Small intestine (tissue), 7 donors: ENCODE measurements at regions not wholly inside any gene's neighbourhood (a gene's known extent, or its start where the extent isn't known, plus 50 kb on each side); places are given as distances from the start of the nearest gene placed in this dataset.
"Not testable (repeated sequence)": the region's sequence is repeated elsewhere in the genome, so short reads cannot be mapped to it uniquely, and the experiment has no call there.

ENCODE experiments used
- DNase-seq, 2 donors: peaks; one replicate each; pipeline versions ENCODE4 v3.0.0 to v3.0.0-alpha.2; 2013
- FAIRE-seq: peaks from 2 replicates; lab custom pipeline; 2012; peaks lifted over from hg19 to GRCh38; lab: Jason Lieb, UNC
- H3K27ac ChIP-seq, 3 donors: one replicate each; pipeline ENCODE4 v1.5.1; 2013; ENCODE audit warnings: low read length in 2 of 3, mild to moderate bottlenecking in 2 of 3, control low read depth in 1 of 3, inconsistent platforms in 1 of 3, low read depth in 1 of 3, moderate library complexity in 1 of 3
- H3K27me3 ChIP-seq, 3 donors: one replicate each; pipeline ENCODE4 v1.6.1; 2013; ENCODE audit warnings: low read length in 3 of 3, inconsistent platforms in 1 of 3; ENCODE audit not compliant: control insufficient read depth in 3 of 3, insufficient read depth in 3 of 3
- H3K36me3 ChIP-seq, 3 donors: one replicate each; pipeline ENCODE4 v1.6.1; 2013; ENCODE audit warnings: low read length in 3 of 3, inconsistent platforms in 1 of 3, low read depth in 1 of 3, mild to moderate bottlenecking in 1 of 3, moderate library complexity in 1 of 3; ENCODE audit not compliant: control insufficient read depth in 3 of 3, insufficient read depth in 2 of 3
- H3K4me1 ChIP-seq, 3 donors: one replicate each; pipeline ENCODE4 v1.6.1; 2013; ENCODE audit warnings: low read length in 2 of 3, inconsistent platforms in 1 of 3, low read depth in 1 of 3, mild to moderate bottlenecking in 1 of 3, moderate library complexity in 1 of 3; ENCODE audit not compliant: control insufficient read depth in 3 of 3, insufficient read depth in 2 of 3
- H3K4me3 ChIP-seq, 3 donors: one replicate each; pipeline ENCODE4 v1.5.1; 2013; ENCODE audit warnings: low read length in 3 of 3, control low read depth in 1 of 3, inconsistent platforms in 1 of 3, low read depth in 1 of 3, mild to moderate bottlenecking in 1 of 3, moderate library complexity in 1 of 3
- H3K9me3 ChIP-seq, 2 donors: one replicate each; pipeline ENCODE4 v1.6.1; 2013; ENCODE audit warnings: low read depth in 1 of 2, low read length in 1 of 2; ENCODE audit not compliant: control insufficient read depth in 2 of 2, insufficient read depth in 1 of 2
- WGBS, 3 donors: extraction: QIAGEN DNeasy Blood & Tissue Kit; methylation state at CpG; one replicate each; pipeline ENCODE4 v1.1.7; 2013; 5-methylcytosine and 5-hydroxymethylcytosine counted together
- donor health status: healthy with polysubstance abuse.
- donor health status: control.
- donor health status: control.
- donor health status: Bipolar disorder and iron deficiency.
- donor health status: healthy.

- H3K4me1 ChIP-seq, H3K9me3 ChIP-seq, H3K36me3 ChIP-seq, H3K27ac ChIP-seq, H3K4me3 ChIP-seq, H3K27me3 ChIP-seq, FAIRE-seq, DNase-seq: not testable (repeated sequence)
- 85 to 90% (median 89%) methylated on average over 8 of the region's 8 CpGs for WGBS, 3 donors
Measured at GRCh38 chr17:14560325-14560724, 259.4 kb downstream of the HS3ST3B1 start.

GRCh38 chr17:14559264-14560119 lies 258.6 kb downstream of the HS3ST3B1 start:
- no peak overlapping the region for H3K4me3 ChIP-seq
- 43 to 61% (median 51%) methylated on average over 10 of the region's 10 CpGs for WGBS, 3 donors
- no peaks in the 10 kb centered on the region for H3K36me3 ChIP-seq
- H3K27me3 ChIP-seq = no peaks in the 10 kb centered on the region
- FAIRE-seq (no peak), DNase-seq (no peak)
- H3K27ac ChIP-seq = no peak overlapping the region
- H3K4me1 ChIP-seq = no peaks in the 10 kb centered on the region
- H3K9me3 ChIP-seq = no peaks in the 10 kb centered on the region

- no peak for DNase-seq
- 54 to 56% (median 56%) methylated on average over 4 of the region's 4 CpGs for WGBS, 3 donors
- Histone ChIP-seq H3K4me3 (no peak overlapping the region), H3K36me3 (no peaks in the 10 kb centered on the region), H3K27ac (no peak overlapping the region), H3K4me1 (no peaks in the 10 kb centered on the region), H3K9me3 (no peaks in the 10 kb centered on the region), H3K27me3 (no peaks in the 10 kb centered on the region)
- no peak for FAIRE-seq
Measured at GRCh38 chr17:14557480-14557879, 256.6 kb downstream of the HS3ST3B1 start.

- peaks cover 0 to 2% of the 10 kb centered on the region in 2 donors for H3K9me3 ChIP-seq
- no peaks in the 10 kb centered on the region for H3K36me3 ChIP-seq
- H3K4me3 ChIP-seq = no peak overlapping the region
- DNase-seq = no peak
- H3K27me3 ChIP-seq = no peaks in the 10 kb centered on the region
- no peak overlapping the region for H3K27ac ChIP-seq
- no peaks in the 10 kb centered on the region for H3K4me1 ChIP-seq
- WGBS, 3 donors = 75 to 79% (median 75%) methylated on average over 2 of the region's 2 CpGs
- FAIRE-seq = no peak
Measured at GRCh38 chr17:14553847-14554246, 253.0 kb downstream of the HS3ST3B1 start.

GRCh38 chr17:14552306-14552705 lies 251.4 kb downstream of the HS3ST3B1 start:
- FAIRE-seq = no peak
- WGBS, 3 donors = 62 to 76% (median 69%) methylated on average over 7 of the region's 7 CpGs
- H3K9me3 ChIP-seq = peaks cover 0 to 2% of the 10 kb centered on the region in 2 donors

GRCh38 chr17:14547556-14547955 lies 246.7 kb downstream of the HS3ST3B1 start:
- Histone ChIP-seq H3K9me3 (peaks cover 0 to 2% of the 10 kb centered on the region in 2 donors), H3K27me3 (no peaks in the 10 kb centered on the region), H3K4me1 (no peaks in the 10 kb centered on the region), H3K27ac (no peak overlapping the region), H3K4me3 (no peak overlapping the region), H3K36me3 (no peaks in the 10 kb centered on the region)
- FAIRE-seq (no peak), DNase-seq (no peak)
- 85 to 92% (median 90%) methylated on average over 2 of the region's 2 CpGs for WGBS, 3 donors

More at GRCh38 chr17:14552306-14552705, 251.4 kb downstream of the HS3ST3B1 start:
- H3K4me3 ChIP-seq = no peak overlapping the region
- no peak for DNase-seq
- no peaks in the 10 kb centered on the region for H3K4me1 ChIP-seq
- H3K36me3 ChIP-seq = no peaks in the 10 kb centered on the region
- H3K27ac ChIP-seq = no peak overlapping the region
- no peaks in the 10 kb centered on the region for H3K27me3 ChIP-seq

- DNase-seq = no peak
- Histone ChIP-seq H3K4me1 (no peaks in the 10 kb centered on the region), H3K4me3 (no peak overlapping the region), H3K27ac (no peak overlapping the region), H3K36me3 (no peaks in the 10 kb centered on the region), H3K9me3 (peaks cover 0 to 2% of the 10 kb centered on the region in 2 donors), H3K27me3 (no peaks in the 10 kb centered on the region)
- 80 to 81% (median 80%) methylated on average over 5 of the region's 5 CpGs for WGBS, 3 donors
- no peak for FAIRE-seq
Measured at GRCh38 chr17:14547016-14547415, 246.1 kb downstream of the HS3ST3B1 start.

- FAIRE-seq (no peak), DNase-seq (no peak)
- Histone ChIP-seq H3K27me3 (no peaks in the 10 kb centered on the region), H3K4me1 (no peaks in the 10 kb centered on the region), H3K4me3 (no peak overlapping the region), H3K27ac (no peak overlapping the region), H3K9me3 (peaks cover 0 to 2% of the 10 kb centered on the region in 2 donors), H3K36me3 (no peaks in the 10 kb centered on the region)
- WGBS, 3 donors = 38 to 51% (median 42%) methylated on average over 16 of the region's 16 CpGs
Measured at GRCh38 chr17:14545156-14545906, 244.4 kb downstream of the HS3ST3B1 start.
